WTC11 (cell line): ENCODE measurements at regions not wholly inside any gene's neighbourhood (a gene's known extent, or its start where the extent isn't known, plus 50 kb on each side); places are given as distances from the start of the nearest gene placed in this dataset.

Experiments used
- ATF1 ChIP-seq: sonication (generic); formaldehyde crosslinking; IDR thresholded peaks from 2 replicates; pipeline ENCODE4 v1.8.1; 2023; ENCODE audit warnings: mild to moderate bottlenecking, moderate library complexity, missing genetic modification reagents
- E2F4 ChIP-seq: sonication (generic); formaldehyde crosslinking; IDR thresholded peaks from 2 replicates; pipeline ENCODE4 v1.8.1; 2022; ENCODE audit warnings: low read depth, mild to moderate bottlenecking, moderate library complexity, missing genetic modification reagents, borderline replicate concordance
- IRF1 ChIP-seq: sonication (generic); formaldehyde crosslinking; IDR thresholded peaks from 2 replicates; pipeline ENCODE4 v1.8.0; 2023; ENCODE audit warnings: missing genetic modification reagents
- SP1 ChIP-seq: sonication (generic); formaldehyde crosslinking; conservative IDR thresholded peaks from 2 replicates; pipeline ENCODE4 v1.8.1; 2022; ENCODE audit warnings: missing genetic modification reagents
- TEAD4 ChIP-seq: sonication (generic); formaldehyde crosslinking; IDR thresholded peaks from 2 replicates; pipeline ENCODE4 v1.8.0; 2022; ENCODE audit warnings: mild to moderate bottlenecking, missing genetic modification reagents
- ZNF121 ChIP-seq: sonication (generic); formaldehyde crosslinking; IDR thresholded peaks from 2 replicates; pipeline ENCODE4 v1.8.0; 2023; ENCODE audit warnings: missing genetic modification reagents
- ZNF512 ChIP-seq: sonication (generic); formaldehyde crosslinking; IDR thresholded peaks from 2 replicates; pipeline ENCODE4 v1.8.1; 2022; ENCODE audit warnings: missing genetic modification reagents, borderline replicate concordance
- TF ChIP-seq, protein P1 (sequence below): fragments of 200-600 bp; IDR thresholded peaks from 2 replicates; pipeline ENCODE4 v1.8.0; 2022; ENCODE audit warnings: antibody characterized with exemption

GRCh38 chr3:99394831-99395778, 243.3 kb upstream of the COL8A1 start:
- TF ChIP-seq E2F4 (CRISPR knock-in tag) (no peak), TEAD4 (CRISPR knock-in tag) (no peak), ZNF512 (CRISPR knock-in tag) (no peak), ATF1 (CRISPR knock-in tag) (no peak), ZNF121 (CRISPR knock-in tag) (no peak), IRF1 (no peak), SP1 (CRISPR knock-in tag) (no peak)
- TF ChIP-seq, protein P1, sequence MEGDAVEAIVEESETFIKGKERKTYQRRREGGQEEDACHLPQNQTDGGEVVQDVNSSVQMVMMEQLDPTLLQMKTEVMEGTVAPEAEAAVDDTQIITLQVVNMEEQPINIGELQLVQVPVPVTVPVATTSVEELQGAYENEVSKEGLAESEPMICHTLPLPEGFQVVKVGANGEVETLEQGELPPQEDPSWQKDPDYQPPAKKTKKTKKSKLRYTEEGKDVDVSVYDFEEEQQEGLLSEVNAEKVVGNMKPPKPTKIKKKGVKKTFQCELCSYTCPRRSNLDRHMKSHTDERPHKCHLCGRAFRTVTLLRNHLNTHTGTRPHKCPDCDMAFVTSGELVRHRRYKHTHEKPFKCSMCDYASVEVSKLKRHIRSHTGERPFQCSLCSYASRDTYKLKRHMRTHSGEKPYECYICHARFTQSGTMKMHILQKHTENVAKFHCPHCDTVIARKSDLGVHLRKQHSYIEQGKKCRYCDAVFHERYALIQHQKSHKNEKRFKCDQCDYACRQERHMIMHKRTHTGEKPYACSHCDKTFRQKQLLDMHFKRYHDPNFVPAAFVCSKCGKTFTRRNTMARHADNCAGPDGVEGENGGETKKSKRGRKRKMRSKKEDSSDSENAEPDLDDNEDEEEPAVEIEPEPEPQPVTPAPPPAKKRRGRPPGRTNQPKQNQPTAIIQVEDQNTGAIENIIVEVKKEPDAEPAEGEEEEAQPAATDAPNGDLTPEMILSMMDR: no peak
